ENCODE measurements at regions not wholly inside any gene's neighbourhood (a gene's known extent, or its start where the extent isn't known, plus 50 kb on each side); places are given as distances from the start of the nearest gene placed in this dataset.

DNA sequence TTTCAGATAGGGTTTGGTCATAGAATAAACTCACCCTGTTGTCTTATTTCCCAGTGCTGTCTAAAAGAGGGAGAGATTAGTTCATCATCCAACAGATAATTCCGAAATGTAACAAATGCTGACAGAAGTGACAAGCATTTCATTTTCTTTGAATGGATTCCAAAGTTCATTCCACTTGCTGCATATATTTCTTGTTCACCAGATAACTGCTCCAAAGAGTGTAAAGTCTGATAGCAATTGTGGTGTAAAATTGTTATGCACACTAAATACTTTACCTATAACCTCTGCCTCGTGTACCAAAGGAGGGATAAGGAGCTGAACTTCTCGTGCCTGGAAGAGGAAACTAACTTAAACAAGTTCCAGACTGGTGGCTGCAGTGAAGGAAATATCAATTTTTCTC is 290.0 kb upstream of the ADAMTSL1 start:
- H3K4me1 ChIP-seq (ENCODE audit: control insufficient read depth, insufficient read depth, low read length, unreplicated experiment), result no peaks in the 10 kb centered on the region
- no peak overlapping the region for H2AFZ ChIP-seq (ENCODE audit: low read length, unreplicated experiment)
- H3K79me2 ChIP-seq (ENCODE audit: control insufficient read depth, insufficient read depth, low read length, unreplicated experiment), result no peaks in the 10 kb centered on the region
- no peaks in the 10 kb centered on the region for H3K36me3 ChIP-seq (ENCODE audit: insufficient read depth, low read length)
- H3K27me3 ChIP-seq (ENCODE audit: insufficient read depth, low read length), result peaks cover 14% of the 10 kb centered on the region; the same call in 1 of the 2 replicates
- no peak overlapping the region for H3K4me3 ChIP-seq (ENCODE audit: low read depth, low read length)
- no peak overlapping the region for H3K27ac ChIP-seq (ENCODE audit: low read depth, low read length)

DNA sequence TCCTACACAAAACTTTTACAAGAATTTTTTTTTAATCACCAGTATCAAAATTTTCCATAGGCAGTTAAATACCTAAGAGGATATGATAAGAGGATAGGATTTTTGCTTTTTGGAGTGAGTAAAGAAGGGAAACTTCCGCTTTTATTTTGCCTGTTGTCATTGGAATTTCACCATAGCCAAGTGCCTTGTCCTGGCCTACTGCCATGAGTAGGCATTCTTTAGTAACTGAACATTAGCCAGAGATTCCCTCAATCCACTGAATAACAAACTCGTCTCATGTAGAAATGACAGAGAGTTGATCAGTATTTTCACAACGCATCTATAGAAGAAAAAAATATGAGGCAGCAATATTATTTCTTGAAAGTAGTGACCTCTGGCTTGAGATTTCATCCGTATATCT is 289.6 kb upstream of the ADAMTSL1 start:
- no peak overlapping the region for H3K4me3 ChIP-seq (ENCODE audit: low read depth, low read length)
- peaks cover 17% of the 10 kb centered on the region; the same call in 1 of the 2 replicates for H3K27me3 ChIP-seq (ENCODE audit: insufficient read depth, low read length)
- no peak overlapping the region for H3K27ac ChIP-seq (ENCODE audit: low read depth, low read length)
- H2AFZ ChIP-seq (ENCODE audit: low read length, unreplicated experiment), result no peak overlapping the region
- H3K79me2 ChIP-seq (ENCODE audit: control insufficient read depth, insufficient read depth, low read length, unreplicated experiment), result no peaks in the 10 kb centered on the region
- no peaks in the 10 kb centered on the region for H3K4me1 ChIP-seq (ENCODE audit: control insufficient read depth, insufficient read depth, low read length, unreplicated experiment)
- H3K36me3 ChIP-seq (ENCODE audit: insufficient read depth, low read length), result no peaks in the 10 kb centered on the region

DNA sequence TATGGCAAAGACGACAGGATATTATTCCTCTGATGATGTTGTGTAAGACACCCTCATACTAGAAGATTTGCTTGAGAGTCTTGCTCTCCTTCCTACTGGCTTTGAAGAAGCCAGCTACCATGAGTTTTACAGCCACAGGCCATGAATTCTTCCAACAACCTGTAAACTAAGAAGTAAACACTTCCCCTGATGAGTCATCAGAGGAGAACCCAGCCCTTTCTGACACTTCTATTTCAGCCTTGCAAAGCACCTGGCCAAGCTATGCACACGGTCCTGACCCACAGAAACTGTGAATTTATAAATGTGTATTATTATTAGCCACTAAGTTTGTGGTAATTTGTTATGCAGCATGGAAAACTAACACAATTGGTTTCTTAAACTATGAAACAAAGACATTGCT is 288.8 kb upstream of the ADAMTSL1 start:
- Histone ChIP-seq H3K4me3 (ENCODE audit: low read depth, low read length) (no peak overlapping the region), H3K4me1 (ENCODE audit: control insufficient read depth, insufficient read depth, low read length, unreplicated experiment) (no peaks in the 10 kb centered on the region), H3K79me2 (ENCODE audit: control insufficient read depth, insufficient read depth, low read length, unreplicated experiment) (no peaks in the 10 kb centered on the region), H3K36me3 (ENCODE audit: insufficient read depth, low read length) (no peaks in the 10 kb centered on the region), H3K27me3 (ENCODE audit: insufficient read depth, low read length) (peaks cover 20% of the 10 kb centered on the region; the same call in 1 of the 2 replicates), H3K27ac (ENCODE audit: low read depth, low read length) (no peak overlapping the region), H2AFZ (ENCODE audit: low read length, unreplicated experiment) (no peak overlapping the region)

DNA sequence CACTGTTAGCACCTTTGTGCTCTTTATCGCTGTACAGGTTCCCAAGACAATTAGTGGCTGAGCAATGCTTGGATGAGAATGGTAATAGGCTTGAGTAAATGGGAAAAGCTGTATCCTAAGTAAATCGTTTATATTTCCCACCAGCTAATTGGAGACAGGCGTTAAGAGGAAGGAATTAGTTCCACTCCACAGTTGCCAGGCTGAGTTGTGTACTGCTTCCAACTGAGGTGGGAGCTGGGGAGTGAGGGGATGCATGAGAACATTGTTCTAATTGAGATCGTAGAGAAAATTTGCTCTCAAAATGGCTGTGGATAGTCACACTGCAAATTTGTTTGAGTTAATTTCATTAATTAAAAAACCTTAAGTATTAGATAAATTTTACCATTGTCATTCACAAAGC is 285.0 kb upstream of the ADAMTSL1 start:
- H3K36me3 ChIP-seq (ENCODE audit: insufficient read depth, low read length), result no peaks in the 10 kb centered on the region
- no peaks in the 10 kb centered on the region for H3K79me2 ChIP-seq (ENCODE audit: control insufficient read depth, insufficient read depth, low read length, unreplicated experiment)
- H3K27ac ChIP-seq (ENCODE audit: low read depth, low read length), result no peak overlapping the region
- H3K4me1 ChIP-seq (ENCODE audit: control insufficient read depth, insufficient read depth, low read length, unreplicated experiment), result no peaks in the 10 kb centered on the region
- H3K4me3 ChIP-seq (ENCODE audit: low read depth, low read length), result no peak overlapping the region
- peaks cover 32% of the 10 kb centered on the region for H3K27me3 ChIP-seq (ENCODE audit: insufficient read depth, low read length)
- H2AFZ ChIP-seq (ENCODE audit: low read length, unreplicated experiment), result no peak overlapping the region

DNA sequence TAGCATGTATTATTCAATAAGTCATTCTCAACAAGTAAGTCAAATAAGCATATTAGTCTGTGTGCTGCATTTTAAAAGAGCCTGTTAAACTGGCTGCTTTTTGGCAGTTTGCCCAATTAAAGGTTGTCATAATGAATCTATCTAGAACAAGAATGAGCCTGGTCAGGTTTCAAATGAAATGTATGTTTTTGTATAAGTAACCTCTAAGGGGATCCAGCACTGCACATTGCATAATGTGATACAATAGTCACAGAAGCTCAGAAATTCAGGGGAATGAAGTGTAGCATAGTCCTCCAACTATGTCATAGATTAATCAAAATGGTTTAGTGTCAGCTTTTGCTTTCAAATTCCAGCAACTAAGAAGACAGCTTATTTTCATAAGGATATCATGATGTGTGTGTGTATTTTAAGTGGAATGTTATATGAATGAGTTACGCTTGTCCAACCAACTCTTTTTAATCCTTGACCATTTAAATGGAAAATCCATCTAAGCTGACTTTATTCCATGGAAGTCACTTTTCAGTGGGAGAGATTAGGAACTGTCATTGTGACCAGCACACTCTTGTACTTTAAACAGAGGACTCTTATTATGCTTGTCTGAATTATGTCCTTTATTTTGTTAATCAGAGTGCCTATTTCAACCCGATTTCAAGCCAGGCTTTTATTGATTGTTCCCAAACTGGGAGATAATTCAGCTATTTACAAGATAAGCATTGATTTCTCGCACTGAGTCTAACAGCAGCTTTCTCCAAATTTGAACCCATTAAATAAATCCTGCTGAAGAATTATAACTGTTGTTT is 283.9 kb upstream of the ADAMTSL1 start:
- Histone ChIP-seq H3K27me3 (ENCODE audit: insufficient read depth, low read length) (peaks cover 41% of the 10 kb centered on the region), H2AFZ (ENCODE audit: low read length, unreplicated experiment) (no peak overlapping the region), H3K79me2 (ENCODE audit: control insufficient read depth, insufficient read depth, low read length, unreplicated experiment) (no peaks in the 10 kb centered on the region), H3K36me3 (ENCODE audit: insufficient read depth, low read length) (no peaks in the 10 kb centered on the region), H3K27ac (ENCODE audit: low read depth, low read length) (no peak overlapping the region), H3K4me3 (ENCODE audit: low read depth, low read length) (no peak overlapping the region), H3K4me1 (ENCODE audit: control insufficient read depth, insufficient read depth, low read length, unreplicated experiment) (no peaks in the 10 kb centered on the region)

DNA sequence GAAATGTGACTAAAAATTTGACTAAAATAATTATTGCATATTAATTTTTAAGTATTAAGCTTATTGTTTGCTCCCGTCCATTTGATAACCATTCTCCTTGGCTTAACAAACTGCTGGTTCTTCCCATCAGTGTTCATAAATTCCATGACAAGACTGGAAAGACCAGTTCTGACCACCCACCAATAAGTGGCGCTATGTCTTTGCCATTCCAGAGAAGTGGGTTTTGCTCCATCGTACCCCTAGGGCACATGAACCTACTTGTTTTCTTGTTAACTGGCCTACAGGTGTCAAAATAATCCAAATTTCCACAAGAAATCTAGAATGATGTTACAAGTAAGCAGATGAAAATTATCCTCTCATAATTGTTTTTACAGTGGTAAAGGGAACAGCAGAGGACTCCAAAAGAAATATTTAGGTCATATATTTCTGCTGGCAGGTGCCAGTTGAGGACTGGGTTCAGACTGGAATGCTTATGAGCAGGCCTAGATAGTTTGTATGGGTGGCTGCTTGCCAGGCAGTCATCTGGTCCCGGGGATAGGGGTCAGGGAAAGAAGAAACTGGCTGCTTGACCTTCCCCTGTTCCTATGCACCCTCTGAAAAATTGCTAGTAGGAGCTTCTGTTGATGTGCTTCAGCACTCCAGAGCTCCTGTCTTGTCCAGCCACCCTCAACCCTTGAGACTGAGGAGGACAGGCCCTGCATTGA is 283.1 kb upstream of the ADAMTSL1 start:
- no peak overlapping the region for H3K4me3 ChIP-seq (ENCODE audit: low read depth, low read length)
- no peaks in the 10 kb centered on the region for H3K4me1 ChIP-seq (ENCODE audit: control insufficient read depth, insufficient read depth, low read length, unreplicated experiment)
- H3K36me3 ChIP-seq (ENCODE audit: insufficient read depth, low read length), result no peaks in the 10 kb centered on the region
- no peaks in the 10 kb centered on the region for H3K79me2 ChIP-seq (ENCODE audit: control insufficient read depth, insufficient read depth, low read length, unreplicated experiment)
- no peak overlapping the region for H2AFZ ChIP-seq (ENCODE audit: low read length, unreplicated experiment)
- peaks cover 43% of the 10 kb centered on the region for H3K27me3 ChIP-seq (ENCODE audit: insufficient read depth, low read length)
- H3K27ac ChIP-seq (ENCODE audit: low read depth, low read length), result no peak overlapping the region

DNA sequence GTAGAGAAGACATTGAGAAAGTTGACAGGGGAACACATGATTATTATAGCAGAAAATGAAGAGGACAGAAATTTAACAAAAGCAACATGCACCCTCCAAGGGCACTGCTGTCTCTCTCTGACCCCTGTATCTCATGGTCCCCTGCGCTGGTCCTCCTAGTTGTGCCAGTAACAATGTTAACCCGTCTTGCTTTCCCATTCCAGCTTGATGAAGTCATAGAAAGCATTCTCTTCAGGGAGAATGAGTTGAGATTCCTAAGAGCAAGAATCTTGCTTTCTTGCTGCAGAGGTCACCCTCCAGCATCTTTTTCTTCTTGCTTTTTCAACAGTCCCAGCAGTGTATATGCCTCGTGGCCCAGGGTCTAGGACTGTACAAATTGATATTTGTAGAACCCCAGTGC is 279.6 kb upstream of the ADAMTSL1 start:
- Histone ChIP-seq H3K36me3 (ENCODE audit: insufficient read depth, low read length) (no peaks in the 10 kb centered on the region), H3K79me2 (ENCODE audit: control insufficient read depth, insufficient read depth, low read length, unreplicated experiment) (no peaks in the 10 kb centered on the region), H3K27me3 (ENCODE audit: insufficient read depth, low read length) (peaks cover 37% of the 10 kb centered on the region), H3K4me1 (ENCODE audit: control insufficient read depth, insufficient read depth, low read length, unreplicated experiment) (no peaks in the 10 kb centered on the region), H3K4me3 (ENCODE audit: low read depth, low read length) (no peak overlapping the region), H2AFZ (ENCODE audit: low read length, unreplicated experiment) (no peak overlapping the region), H3K27ac (ENCODE audit: low read depth, low read length) (no peak overlapping the region)

DNA sequence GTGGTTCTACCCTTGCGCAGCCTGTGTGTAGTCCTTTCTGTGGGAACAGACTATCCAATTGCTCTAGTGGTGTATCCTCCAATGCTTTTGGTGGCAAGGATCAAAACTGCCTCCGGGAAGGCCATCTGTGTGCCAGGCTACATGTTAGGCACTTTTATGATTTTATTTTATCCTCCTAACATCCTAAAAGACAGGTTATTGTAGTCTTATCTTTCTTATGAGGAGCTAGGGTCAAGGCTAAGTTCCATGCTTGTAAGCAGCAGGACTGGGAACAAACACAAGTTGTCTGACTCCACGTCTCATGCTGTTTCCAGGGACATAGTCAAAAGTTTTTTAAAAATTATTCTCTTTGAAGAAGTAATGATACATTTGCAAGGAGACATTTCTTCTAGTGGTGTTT is 278.7 kb upstream of the ADAMTSL1 start:
- Histone ChIP-seq H3K36me3 (ENCODE audit: insufficient read depth, low read length) (no peaks in the 10 kb centered on the region), H2AFZ (ENCODE audit: low read length, unreplicated experiment) (no peak overlapping the region), H3K4me3 (ENCODE audit: low read depth, low read length) (no peak overlapping the region), H3K27ac (ENCODE audit: low read depth, low read length) (no peak overlapping the region), H3K27me3 (ENCODE audit: insufficient read depth, low read length) (peaks cover 34% of the 10 kb centered on the region), H3K4me1 (ENCODE audit: control insufficient read depth, insufficient read depth, low read length, unreplicated experiment) (no peaks in the 10 kb centered on the region), H3K79me2 (ENCODE audit: control insufficient read depth, insufficient read depth, low read length, unreplicated experiment) (no peaks in the 10 kb centered on the region)

DNA sequence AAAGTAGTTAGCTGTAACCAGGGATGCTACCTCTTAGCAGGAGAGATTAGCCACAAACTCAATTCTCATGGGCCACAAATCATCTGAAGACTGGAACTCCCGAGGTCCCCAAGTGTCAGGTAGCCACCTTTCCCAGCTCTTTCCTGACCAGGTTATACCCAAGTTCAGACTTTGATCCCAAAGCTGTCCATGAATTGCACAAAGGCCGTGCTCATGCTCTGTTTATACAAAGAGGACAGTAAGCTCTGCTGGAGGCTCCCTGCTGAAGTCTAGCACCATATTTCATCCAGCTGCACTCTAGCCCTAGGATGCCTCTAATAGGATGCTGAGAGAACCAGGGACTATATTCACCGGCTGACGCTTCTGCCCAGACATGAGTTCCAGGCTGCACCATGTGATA is 271.0 kb upstream of the ADAMTSL1 start:
- no peak overlapping the region for H3K4me3 ChIP-seq (ENCODE audit: low read depth, low read length)
- H3K79me2 ChIP-seq (ENCODE audit: control insufficient read depth, insufficient read depth, low read length, unreplicated experiment), result no peaks in the 10 kb centered on the region
- no peaks in the 10 kb centered on the region for H3K4me1 ChIP-seq (ENCODE audit: control insufficient read depth, insufficient read depth, low read length, unreplicated experiment)

DNA sequence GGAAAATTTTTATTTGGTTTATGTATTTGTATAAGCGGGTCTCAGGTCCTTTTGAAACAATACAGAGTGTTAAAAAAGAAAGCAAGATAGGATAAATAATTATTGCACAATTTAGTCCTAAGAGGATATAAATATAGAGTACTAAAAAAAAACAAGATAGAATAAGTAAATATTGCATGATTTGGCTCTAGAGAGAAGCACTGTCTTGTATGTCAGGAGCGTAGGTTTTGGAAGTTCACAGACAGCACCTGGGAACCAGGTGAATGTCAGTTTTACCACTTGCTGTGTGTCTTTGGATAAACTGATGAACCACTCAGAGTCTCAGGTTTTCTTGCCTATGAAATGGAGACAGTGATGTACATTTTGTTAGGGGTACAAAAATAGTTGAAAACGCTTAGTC is 266.2 kb upstream of the ADAMTSL1 start:
- H3K36me3 ChIP-seq (ENCODE audit: insufficient read depth, low read length), result no peaks in the 10 kb centered on the region
- H3K27me3 ChIP-seq (ENCODE audit: insufficient read depth, low read length), result peaks cover 26% of the 10 kb centered on the region
- no peak overlapping the region for H3K27ac ChIP-seq (ENCODE audit: low read depth, low read length)
- H3K79me2 ChIP-seq (ENCODE audit: control insufficient read depth, insufficient read depth, low read length, unreplicated experiment), result no peaks in the 10 kb centered on the region
- H3K4me1 ChIP-seq (ENCODE audit: control insufficient read depth, insufficient read depth, low read length, unreplicated experiment), result no peaks in the 10 kb centered on the region
- H3K4me3 ChIP-seq (ENCODE audit: low read depth, low read length), result no peak overlapping the region
- no peak overlapping the region for H2AFZ ChIP-seq (ENCODE audit: low read length, unreplicated experiment)

More for the DNA sequence above, 271.0 kb upstream of the ADAMTSL1 start:
- H3K27me3 ChIP-seq (ENCODE audit: insufficient read depth, low read length), result peaks cover 43% of the 10 kb centered on the region
- no peak overlapping the region for H3K27ac ChIP-seq (ENCODE audit: low read depth, low read length)
- no peak overlapping the region for H2AFZ ChIP-seq (ENCODE audit: low read length, unreplicated experiment)
- H3K36me3 ChIP-seq (ENCODE audit: insufficient read depth, low read length), result no peaks in the 10 kb centered on the region

Measured in ACC112 (cell line).